Neuronal stem cell (in vitro differentiated cells): ENCODE measurements at regions not wholly inside any gene's neighbourhood (a gene's known extent, or its start where the extent isn't known, plus 50 kb on each side); places are given as distances from the start of the nearest gene placed in this dataset.

Experiments used
- DNase-seq: peaks from one replicate; pipeline ENCODE4 v3.0.0-alpha.2; 2013; ENCODE audit warnings: low spot score
- H2AFZ ChIP-seq: one replicate; pipeline ENCODE4 v1.6.1; 2013; ENCODE audit warnings: mild to moderate bottlenecking, low read length, inconsistent platforms
- H2AK5ac ChIP-seq: 2 replicates; pipeline ENCODE4 v1.6.1; 2013; ENCODE audit warnings: low read depth, mild to moderate bottlenecking, inconsistent platforms, low read length, moderate library complexity, mixed read lengths
- H2BK120ac ChIP-seq: 2 replicates; pipeline ENCODE4 v1.6.1; 2013; ENCODE audit warnings: low read depth, mild to moderate bottlenecking, inconsistent platforms, low read length, moderate library complexity, mixed read lengths
- H2BK12ac ChIP-seq: one replicate; pipeline ENCODE4 v1.6.1; 2013; ENCODE audit warnings: low read length, inconsistent platforms
- H2BK15ac ChIP-seq: 2 replicates; pipeline ENCODE4 v1.6.1; 2013; ENCODE audit warnings: mild to moderate bottlenecking, low read length, inconsistent platforms, mixed read lengths
- H2BK5ac ChIP-seq: one replicate; pipeline ENCODE4 v1.6.1; 2013; ENCODE audit warnings: inconsistent platforms, mild to moderate bottlenecking, low read length, moderate library complexity
- H3K14ac ChIP-seq: one replicate; pipeline ENCODE4 v1.6.1; 2013; ENCODE audit warnings: low read length, inconsistent platforms
- H3K18ac ChIP-seq: 2 replicates; pipeline ENCODE4 v1.6.1; 2013; ENCODE audit warnings: low read length, inconsistent platforms
- H3K23ac ChIP-seq: 2 replicates; pipeline ENCODE4 v1.6.1; 2013; ENCODE audit warnings: low read depth, mild to moderate bottlenecking, mixed read lengths, low read length, inconsistent platforms; ENCODE audit not compliant: poor library complexity
- H3K27ac ChIP-seq: replicated peaks from 3 replicates; pipeline ENCODE4 v1.5.1; 2013; ENCODE audit warnings: low read length, inconsistent platforms
- H3K27me3 ChIP-seq, 3 experiments: 2 replicates each; pipeline ENCODE4 v1.6.1; 2013; ENCODE audit warnings: low read length in 3 of 3, mild to moderate bottlenecking in 2 of 3, inconsistent platforms in 1 of 3, low read depth in 1 of 3, mixed read lengths in 1 of 3, moderate library complexity in 1 of 3; ENCODE audit not compliant: control insufficient read depth in 3 of 3, insufficient read depth in 3 of 3
- H3K36me3 ChIP-seq, 2 donors: replicated peaks in 1 of 2; 2 replicates each; pipeline ENCODE4 v1.6.1; 2013; ENCODE audit warnings: low read length in 2 of 2; ENCODE audit not compliant: control insufficient read depth in 2 of 2, insufficient read depth in 2 of 2
- H3K4ac ChIP-seq: 2 replicates; pipeline ENCODE4 v1.6.1; 2013; ENCODE audit warnings: inconsistent platforms, mild to moderate bottlenecking, low read length, moderate library complexity
- H3K4me1 ChIP-seq, 2 donors: 1 replicate in 1 of 2; 2 replicates in 1 of 2; pipeline ENCODE4 v1.6.1; 2013; ENCODE audit warnings: low read length in 2 of 2, low read depth in 1 of 2; ENCODE audit not compliant: control insufficient read depth in 2 of 2, insufficient read depth in 1 of 2
- H3K4me2 ChIP-seq: one replicate; pipeline ENCODE4 v1.6.1; 2013; ENCODE audit warnings: mild to moderate bottlenecking, low read length, inconsistent platforms; ENCODE audit not compliant: insufficient read depth, poor library complexity, severe bottlenecking
- H3K4me3 ChIP-seq, 2 donors: 2 replicates each; pipeline ENCODE4 v1.5.1; 2013; ENCODE audit warnings: low read length in 2 of 2, mild to moderate bottlenecking in 2 of 2, inconsistent platforms in 1 of 2, moderate library complexity in 1 of 2
- H3K79me1 ChIP-seq: one replicate; pipeline ENCODE4 v1.6.1; 2013; ENCODE audit warnings: low read depth, mild to moderate bottlenecking, inconsistent platforms, low read length, moderate library complexity
- H3K9ac ChIP-seq: one replicate; pipeline ENCODE4 v1.6.1; 2013; ENCODE audit warnings: mild to moderate bottlenecking, low read depth, low read length, inconsistent platforms; ENCODE audit not compliant: poor library complexity
- H3K9me3 ChIP-seq, 2 donors: replicated peaks in 1 of 2; 2 replicates each; pipeline versions ENCODE3 to v1.6.1; 2013; ENCODE audit warnings: low read length in 2 of 2, mild to moderate bottlenecking in 2 of 2, inconsistent platforms in 1 of 2, low read depth in 1 of 2, mixed read lengths in 1 of 2, moderate library complexity in 1 of 2; ENCODE audit not compliant: control insufficient read depth in 2 of 2, insufficient read depth in 1 of 2
- H4K8ac ChIP-seq: one replicate; pipeline ENCODE4 v1.6.1; 2013; ENCODE audit warnings: low read depth, mild to moderate bottlenecking, inconsistent platforms, low read length, moderate library complexity
- H4K91ac ChIP-seq: one replicate; pipeline ENCODE4 v1.6.1; 2013; ENCODE audit warnings: low read length, low read depth, mild to moderate bottlenecking, inconsistent platforms; ENCODE audit not compliant: poor library complexity
- WGBS, 2 donors: extraction: QIAGEN DNeasy Blood & Tissue Kit; methylation state at CpG; one replicate each; pipeline ENCODE4 v1.1.7; 2013; ENCODE audit warnings: missing lambda C conversion rate in 2 of 2, mixed read lengths in 1 of 2; ENCODE audit not compliant: insufficient read length in 2 of 2, insufficient replicate concordance in 1 of 2; ENCODE audit errors: extremely low coverage in 2 of 2; 5-methylcytosine and 5-hydroxymethylcytosine counted together

- no peak for DNase-seq
- Histone ChIP-seq H2BK15ac (no peak overlapping the region), H3K23ac (no peak overlapping the region), H3K4me2 (no peak overlapping the region), H3K27ac (no peak overlapping the region), H4K91ac (no peak overlapping the region), H4K8ac (no peak overlapping the region), H3K79me1 (no peaks in the 10 kb centered on the region), H2BK120ac (no peak overlapping the region), H3K18ac (no peak overlapping the region), H2AK5ac (no peak overlapping the region), H3K9me3 (no peaks in the 10 kb centered on the region), H2BK12ac (no peak overlapping the region), H2AFZ (peak overlapping the region; percentile 13), H3K36me3 (no peaks in the 10 kb centered on the region), H2BK5ac (no peak overlapping the region), H3K4ac (no peak overlapping the region), H3K27me3 (no peaks in the 10 kb centered on the region), H3K9ac (no peak overlapping the region), H3K4me1 (peaks cover 0 to 2% of the 10 kb centered on the region in 2 donors), H3K14ac (no peak overlapping the region), H3K4me3 (no peak overlapping the region)
These were observed 83.1 kb downstream of the OR5AK2 start for GRCh38 chr11:57071829-57072228.

- DNase-seq, result no peak
- no peak overlapping the region for H3K4me2 ChIP-seq
- H3K4me3 ChIP-seq, result no peak overlapping the region
- no peak overlapping the region for H3K4ac ChIP-seq
- H3K9me3 ChIP-seq, result no peaks in the 10 kb centered on the region
- H2BK12ac ChIP-seq, result no peak overlapping the region
- H3K9ac ChIP-seq, result no peak overlapping the region
- H3K23ac ChIP-seq, result no peak overlapping the region
- no peaks in the 10 kb centered on the region for H3K79me1 ChIP-seq
- H3K27me3 ChIP-seq, result no peaks in the 10 kb centered on the region
- H3K36me3 ChIP-seq, result no peaks in the 10 kb centered on the region
- H3K27ac ChIP-seq, result no peak overlapping the region
- H4K8ac ChIP-seq, result no peak overlapping the region
- H2AK5ac ChIP-seq, result no peak overlapping the region
- peak overlapping the region; percentile 24 for H2AFZ ChIP-seq
- H2BK120ac ChIP-seq, result no peak overlapping the region
- H3K14ac ChIP-seq, result no peak overlapping the region
- no peak overlapping the region for H4K91ac ChIP-seq
- H2BK15ac ChIP-seq, result no peak overlapping the region
- H2BK5ac ChIP-seq, result no peak overlapping the region
- H3K18ac ChIP-seq, result no peak overlapping the region
- H3K4me1 ChIP-seq, result peaks cover 0 to 2% of the 10 kb centered on the region in 2 donors
These were observed 83.9 kb downstream of the OR5AK2 start for GRCh38 chr11:57072640-57073039.

GRCh38 chr11:57073128-57073527 lies 84.4 kb downstream of the OR5AK2 start:
- Histone ChIP-seq H3K9ac (no peak overlapping the region), H2AFZ (no peak overlapping the region), H4K91ac (no peak overlapping the region), H3K4me2 (no peak overlapping the region), H3K4ac (no peak overlapping the region), H2BK12ac (no peak overlapping the region), H3K4me3 (no peak overlapping the region), H3K4me1 (peaks cover 0 to 2% of the 10 kb centered on the region in 2 donors), H3K9me3 (no peaks in the 10 kb centered on the region), H4K8ac (no peak overlapping the region), H3K27me3 (no peaks in the 10 kb centered on the region), H2BK5ac (no peak overlapping the region), H3K79me1 (no peaks in the 10 kb centered on the region), H3K23ac (no peak overlapping the region), H2BK15ac (no peak overlapping the region), H3K14ac (no peak overlapping the region), H2AK5ac (no peak overlapping the region), H3K27ac (no peak overlapping the region), H2BK120ac (no peak overlapping the region), H3K36me3 (no peaks in the 10 kb centered on the region), H3K18ac (no peak overlapping the region)
- no peak for DNase-seq
- WGBS, 2 donors, result no CpG with 5 or more reads among the region's 3 CpGs

GRCh38 chr11:57081356-57081755 lies 92.6 kb downstream of the OR5AK2 start:
- Histone ChIP-seq H3K27me3 (no peaks in the 10 kb centered on the region), H3K9me3 (peaks cover 0 to 4% of the 10 kb centered on the region in 2 donors), H3K14ac (no peak overlapping the region), H3K18ac (no peak overlapping the region), H2BK120ac (no peak overlapping the region), H3K4me1 (peaks cover 0 to 21% of the 10 kb centered on the region in 2 donors), H3K79me1 (no peaks in the 10 kb centered on the region), H4K91ac (no peak overlapping the region), H2AK5ac (no peak overlapping the region), H2AFZ (no peak overlapping the region), H2BK5ac (no peak overlapping the region), H3K4me2 (no peak overlapping the region), H2BK15ac (no peak overlapping the region), H2BK12ac (no peak overlapping the region), H3K27ac (no peak overlapping the region), H3K4me3 (no peak overlapping the region), H3K23ac (no peak overlapping the region), H3K4ac (no peak overlapping the region), H3K9ac (no peak overlapping the region), H4K8ac (no peak overlapping the region), H3K36me3 (no peaks in the 10 kb centered on the region)
- no peak for DNase-seq
- no CpG with 5 or more reads among the region's 1 CpG for WGBS, 2 donors
